ENCODE measurements at regions not wholly inside any gene's neighbourhood (a gene's known extent, or its start where the extent isn't known, plus 50 kb on each side); places are given as distances from the start of the nearest gene placed in this dataset.

GRCh38 chr2:107133412-107133811, 247.4 kb upstream of the ST6GAL2 start:
- TF ChIP-seq, protein P1, sequence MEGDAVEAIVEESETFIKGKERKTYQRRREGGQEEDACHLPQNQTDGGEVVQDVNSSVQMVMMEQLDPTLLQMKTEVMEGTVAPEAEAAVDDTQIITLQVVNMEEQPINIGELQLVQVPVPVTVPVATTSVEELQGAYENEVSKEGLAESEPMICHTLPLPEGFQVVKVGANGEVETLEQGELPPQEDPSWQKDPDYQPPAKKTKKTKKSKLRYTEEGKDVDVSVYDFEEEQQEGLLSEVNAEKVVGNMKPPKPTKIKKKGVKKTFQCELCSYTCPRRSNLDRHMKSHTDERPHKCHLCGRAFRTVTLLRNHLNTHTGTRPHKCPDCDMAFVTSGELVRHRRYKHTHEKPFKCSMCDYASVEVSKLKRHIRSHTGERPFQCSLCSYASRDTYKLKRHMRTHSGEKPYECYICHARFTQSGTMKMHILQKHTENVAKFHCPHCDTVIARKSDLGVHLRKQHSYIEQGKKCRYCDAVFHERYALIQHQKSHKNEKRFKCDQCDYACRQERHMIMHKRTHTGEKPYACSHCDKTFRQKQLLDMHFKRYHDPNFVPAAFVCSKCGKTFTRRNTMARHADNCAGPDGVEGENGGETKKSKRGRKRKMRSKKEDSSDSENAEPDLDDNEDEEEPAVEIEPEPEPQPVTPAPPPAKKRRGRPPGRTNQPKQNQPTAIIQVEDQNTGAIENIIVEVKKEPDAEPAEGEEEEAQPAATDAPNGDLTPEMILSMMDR (IDR thresholded peaks at IDR 0.05), result no peak
- TF ChIP-seq POLR2A (IDR thresholded peaks at IDR 0.05), result no peak
